Keratinocyte (primary cell): ENCODE measurements at regions not wholly inside any gene's neighbourhood (a gene's known extent, or its start where the extent isn't known, plus 50 kb on each side); places are given as distances from the start of the nearest gene placed in this dataset.

ENCODE experiments used
- DNase-seq: peaks from one replicate; pipeline ENCODE4 v3.0.0-alpha.2; 2011; ENCODE audit warnings: low read depth, missing footprints, low spot score
- FAIRE-seq: peaks from 2 replicates; lab custom pipeline; 2011; peaks lifted over from hg19 to GRCh38; lab: Jason Lieb, UNC
- H2AFZ ChIP-seq: 2 replicates; pipeline ENCODE4 v1.6.0; 2012; ENCODE audit warnings: low read length, control low read depth, inconsistent platforms; ENCODE audit not compliant: control insufficient read depth
- H3K27ac ChIP-seq: 2 replicates; pipeline ENCODE4 v1.5.1; 2011; ENCODE audit warnings: low read length; ENCODE audit not compliant: control insufficient read depth, insufficient read depth
- H3K27me3 ChIP-seq: 3 replicates; pipeline ENCODE4 v1.6.0; 2011; ENCODE audit warnings: low read length; ENCODE audit not compliant: control insufficient read depth, insufficient read depth; ENCODE audit errors: extremely low read depth
- H3K36me3 ChIP-seq, 2 experiments: 2 replicates in 1 of 2; 3 replicates in 1 of 2; pipeline ENCODE4 v1.5.1; 2011; ENCODE audit warnings: low read length in 2 of 2, mild to moderate bottlenecking in 1 of 2; ENCODE audit not compliant: control insufficient read depth in 2 of 2, insufficient read depth in 2 of 2; ENCODE audit errors: extremely low read depth in 1 of 2
- H3K4me1 ChIP-seq: 3 replicates; pipeline ENCODE4 v1.5.1; 2011; ENCODE audit warnings: low read length; ENCODE audit not compliant: control insufficient read depth, insufficient read depth; ENCODE audit errors: extremely low read depth
- H3K4me2 ChIP-seq: 3 replicates; pipeline ENCODE4 v1.6.0; 2011; ENCODE audit warnings: low read depth, low read length; ENCODE audit not compliant: control insufficient read depth, insufficient read depth; ENCODE audit errors: extremely low read depth
- H3K4me3 ChIP-seq, 3 experiments: fragments of 200-600 bp in 1 of 3; sonication (generic) in 1 of 3; 2 replicates in 2 of 3; 3 replicates in 1 of 3; pipeline ENCODE4 v1.5.1; 2011 to 2016; ENCODE audit warnings: low read length in 3 of 3, mild to moderate bottlenecking in 3 of 3, control low read depth in 2 of 3, inconsistent platforms in 1 of 3, low read depth in 1 of 3, mixed read lengths in 1 of 3, mixed run types in 1 of 3, moderate library complexity in 1 of 3; ENCODE audit not compliant: control insufficient read depth in 2 of 3, insufficient read depth in 2 of 3; ENCODE audit errors: extremely low read depth in 1 of 3
- H3K79me2 ChIP-seq: 2 replicates; pipeline ENCODE4 v1.6.0; 2012; ENCODE audit warnings: low read length; ENCODE audit not compliant: control insufficient read depth, insufficient read depth
- H3K9ac ChIP-seq: 3 replicates; pipeline ENCODE4 v1.6.0; 2011; ENCODE audit warnings: low read length; ENCODE audit not compliant: control insufficient read depth, insufficient read depth; ENCODE audit errors: extremely low read depth
- H3K9me1 ChIP-seq: 3 replicates; pipeline ENCODE4 v1.6.0; 2011; ENCODE audit warnings: low read length; ENCODE audit not compliant: control insufficient read depth, insufficient read depth; ENCODE audit errors: extremely low read depth
- H3K9me3 ChIP-seq: 2 replicates; pipeline ENCODE4 v1.5.1; 2012; ENCODE audit warnings: low read depth, low read length; ENCODE audit not compliant: control insufficient read depth
- H4K20me1 ChIP-seq: 3 replicates; pipeline ENCODE4 v1.6.0; 2011; ENCODE audit warnings: low read length; ENCODE audit not compliant: control insufficient read depth, insufficient read depth; ENCODE audit errors: extremely low read depth
- CTCF ChIP-seq, 3 experiments: IDR thresholded peaks in 1 of 3; conservative IDR thresholded peaks in 1 of 3; optimal IDR thresholded peaks in 1 of 3; 2 replicates in 2 of 3; 3 replicates in 1 of 3; pipeline versions ENCODE3 to v1.5.1; 2011; ENCODE audit warnings: low read length in 3 of 3, mild to moderate bottlenecking in 3 of 3, moderate library complexity in 2 of 3, control low read depth in 1 of 3, inconsistent platforms in 1 of 3; ENCODE audit not compliant: insufficient read depth in 2 of 3; ENCODE audit errors: extremely low read depth in 1 of 3
- EZH2 ChIP-seq: IDR thresholded peaks from one replicate; pipeline ENCODE4 v1.6.1; 2012; ENCODE audit warnings: inconsistent platforms, mild to moderate bottlenecking, low read length, moderate library complexity
- dilution Hi-C: fragments of 300-500 bp; cut with MboI; formaldehyde crosslinking; loops from one replicate; pipeline ENCODE4 v1.7.0; 2020; ENCODE audit warnings: low sequenced_read_pairs; ENCODE audit not compliant: extremely low pct_ligation_motif_present

- no peak for TF ChIP-seq EZH2
- TF ChIP-seq CTCF (optimal IDR thresholded peaks at IDR 0.05 in 1 of 3, IDR thresholded peaks at IDR 0.05 in 1 of 3, conservative IDR thresholded peaks at IDR 0.05 in 1 of 3; ENCODE audit: extremely low read depth in 1 of 3, insufficient read depth in 2 of 3, low read length in 3 of 3) = peak in 2 of 3 experiments; percentile 45 to 46
- no peaks in the 10 kb centered on the region for H3K79me2 ChIP-seq
- no peak overlapping the region for H3K4me2 ChIP-seq
- H3K4me3 ChIP-seq = no peak overlapping the region
- no peaks in the 10 kb centered on the region for H3K36me3 ChIP-seq
- no peak overlapping the region for H3K9ac ChIP-seq
- no peaks in the 10 kb centered on the region for H3K27me3 ChIP-seq
- no peak overlapping the region for H3K27ac ChIP-seq
- no peaks in the 10 kb centered on the region for H3K9me1 ChIP-seq
- DNase-seq = no peak
- no peaks in the 10 kb centered on the region for H3K9me3 ChIP-seq
- H2AFZ ChIP-seq = no peak overlapping the region
- H4K20me1 ChIP-seq = no peaks in the 10 kb centered on the region
- no peaks in the 10 kb centered on the region for H3K4me1 ChIP-seq
- FAIRE-seq = no peak
- dilution Hi-C loops = no loop called here
Observed at GRCh38 chr7:83271212-83272099, 108.8 kb upstream of the PCLO start.

- dilution Hi-C loops = no loop called here
- FAIRE-seq = no peak
- no peaks in the 10 kb centered on the region for H3K4me1 ChIP-seq
- no peak overlapping the region for H2AFZ ChIP-seq
- no peaks in the 10 kb centered on the region for H3K9me3 ChIP-seq
- no peak overlapping the region for H3K9ac ChIP-seq
- no peak overlapping the region for H3K4me2 ChIP-seq
- no peak overlapping the region for H3K27ac ChIP-seq
- H3K79me2 ChIP-seq = no peaks in the 10 kb centered on the region
- no peaks in the 10 kb centered on the region for H4K20me1 ChIP-seq
- no peaks in the 10 kb centered on the region for H3K36me3 ChIP-seq
- no peak overlapping the region for H3K4me3 ChIP-seq
- no peaks in the 10 kb centered on the region for H3K27me3 ChIP-seq
- TF ChIP-seq EZH2 (no peak), CTCF (optimal IDR thresholded peaks at IDR 0.05 in 1 of 3, IDR thresholded peaks at IDR 0.05 in 1 of 3, conservative IDR thresholded peaks at IDR 0.05 in 1 of 3; ENCODE audit: extremely low read depth in 1 of 3, insufficient read depth in 2 of 3, low read length in 3 of 3) (no peak)
- DNase-seq = no peak
- no peaks in the 10 kb centered on the region for H3K9me1 ChIP-seq
Observed at GRCh38 chr7:83270407-83270806, 107.7 kb upstream of the PCLO start.
